Activated CD4-positive, alpha-beta T cell treated with anti-CD3 and anti-CD28 coated beads for 36 hours (primary cell): ENCODE measurements at regions not wholly inside any gene's neighbourhood (a gene's known extent, or its start where the extent isn't known, plus 50 kb on each side); places are given as distances from the start of the nearest gene placed in this dataset.

Experiments used
- ATAC-seq: fragments of 200-7000 bp; cut with Tn5 transposase; one replicate; pipeline ENCODE4 v1.10.0; 2021; ENCODE audit warnings: mild to moderate bottlenecking, moderate library complexity
- CTCF ChIA-PET: fragments of 350-600 bp; sonication (Branson Sonifier 250); formaldehyde crosslinking; loops from one replicate; lab custom pipeline; 2021; ENCODE audit warnings: antibody characterized with exemption; lab: Charles Lee
- POLR2A ChIA-PET: fragments of 350-600 bp; sonication (Branson Sonifier 250); formaldehyde crosslinking; loops from one replicate; lab custom pipeline; 2021; ENCODE audit warnings: antibody characterized with exemption, inconsistent platforms; lab: Charles Lee
- DNase-seq: peaks from one replicate; pipeline ENCODE4 v3.0.0-alpha.2; 2020
- H3K27ac Mint-ChIP-seq: one replicate; pipeline ENCODE4 v1.8.0; 2021; ENCODE audit warnings: mixed read lengths
- H3K27me3 Mint-ChIP-seq: one replicate; pipeline ENCODE4 v1.8.0; 2021; ENCODE audit warnings: mixed read lengths
- H3K36me3 Mint-ChIP-seq: one replicate; pipeline ENCODE4 v1.8.0; 2021; ENCODE audit warnings: low read depth, mixed read lengths
- H3K4me1 Mint-ChIP-seq: one replicate; pipeline ENCODE4 v1.8.0; 2021; ENCODE audit warnings: mixed read lengths
- H3K4me3 Mint-ChIP-seq: one replicate; pipeline ENCODE4 v1.8.0; 2021; ENCODE audit warnings: mild to moderate bottlenecking, moderate library complexity, mixed read lengths
- H3K9me3 Mint-ChIP-seq: one replicate; pipeline ENCODE4 v1.8.0; 2021; ENCODE audit warnings: low read depth, mixed read lengths
- intact Hi-C, 2 experiments: fragments of 100-400 bp; cut with DNase I in 1 of 2; cut with micrococcal nuclease in 1 of 2; formaldehyde crosslinking; loops; one replicate each; pipeline versions ENCODE4 v1.14.2 to v1.15.1; 2022 to 2024; cut with DNase I, micrococcal nuclease

DNA sequence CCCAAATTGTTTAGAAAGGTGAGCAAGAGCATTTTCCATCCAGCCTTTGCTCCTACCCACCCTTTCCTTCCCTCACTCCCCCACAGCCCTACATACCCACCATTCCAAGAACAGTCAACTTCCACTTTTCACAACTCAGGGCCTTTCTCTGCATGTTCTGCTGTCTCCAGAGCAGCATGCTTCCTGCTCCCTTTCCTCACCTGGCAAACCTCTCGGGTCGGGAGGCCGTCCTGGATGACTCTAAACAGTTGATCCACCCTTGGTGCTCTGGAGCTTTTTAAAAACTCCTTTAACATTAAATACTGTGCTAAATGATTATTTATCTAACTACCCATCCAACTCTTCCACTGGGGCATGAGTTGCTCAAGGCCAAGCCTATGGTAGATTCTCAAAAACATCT is 200.6 kb downstream of the SETD4 start:
- Mint-ChIP-seq H3K4me1 (no peaks in the 10 kb centered on the region), H3K4me3 (no peak overlapping the region), H3K9me3 (no peaks in the 10 kb centered on the region), H3K27me3 (peaks cover 20% of the 10 kb centered on the region), H3K27ac (no peak overlapping the region), H3K36me3 (no peaks in the 10 kb centered on the region)
- POLR2A ChIA-PET = no interaction called here
- ATAC-seq (no peak), DNase-seq (no peak)
- CTCF ChIA-PET = interaction anchor here (0.6 kb wide), 1 partner anchor 188 kb away, joined by 3 read pairs; no protein-coding TSS in a partner anchor
- intact Hi-C loops = no loop called here

DNA sequence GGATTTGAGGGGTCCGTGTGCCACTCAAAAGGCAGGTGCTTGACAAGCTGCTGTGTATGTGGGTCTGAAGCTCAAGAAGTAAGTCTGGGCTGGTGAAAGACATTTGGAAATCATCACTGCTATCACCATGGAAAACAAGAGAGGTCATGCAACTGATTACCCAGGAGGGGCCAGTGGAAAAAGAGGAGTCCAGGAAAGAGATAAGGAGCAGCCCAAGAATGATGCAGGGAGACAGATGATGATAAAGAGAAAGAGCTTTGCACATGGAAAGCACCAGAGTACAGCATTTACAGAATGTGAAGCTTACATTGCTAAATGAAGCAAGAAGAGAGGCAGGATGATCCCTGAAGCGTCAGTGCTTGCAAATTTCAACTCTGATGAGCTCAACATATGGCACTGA is 203.2 kb downstream of the SETD4 start:
- intact Hi-C loops = no loop called here
- ChIA-PET POLR2A (no interaction called here), CTCF (interaction anchor here (0.6 kb wide), 1 partner anchor 166 kb away, joined by 3 read pairs; no protein-coding TSS in a partner anchor)
- Mint-ChIP-seq H3K4me1 (no peaks in the 10 kb centered on the region), H3K27me3 (peaks cover 16% of the 10 kb centered on the region), H3K9me3 (no peaks in the 10 kb centered on the region), H3K27ac (no peak overlapping the region), H3K4me3 (no peak overlapping the region), H3K36me3 (no peaks in the 10 kb centered on the region)
- ATAC-seq (no peak), DNase-seq (no peak)

DNA sequence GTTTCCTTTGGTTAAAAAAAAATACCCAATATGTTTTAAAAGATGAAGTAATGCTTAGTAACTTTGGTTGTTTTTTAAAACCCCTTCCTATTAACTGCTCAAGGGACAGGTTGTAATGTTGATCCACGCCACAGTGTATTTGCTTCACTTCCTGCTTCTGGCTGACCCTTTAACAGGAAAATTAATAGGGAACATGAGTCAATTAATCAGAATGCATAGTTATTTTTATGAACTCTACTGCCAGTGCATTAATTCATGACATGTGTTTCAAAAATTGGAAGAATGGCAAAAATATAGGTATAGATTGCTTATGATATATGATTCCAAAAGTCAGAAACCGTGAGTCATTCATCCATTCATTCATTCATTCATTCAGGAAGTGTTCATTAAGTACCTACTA is 204.8 kb downstream of the SETD4 start:
- Mint-ChIP-seq H3K27ac (no peak overlapping the region), H3K9me3 (no peaks in the 10 kb centered on the region), H3K4me3 (no peak overlapping the region), H3K4me1 (no peaks in the 10 kb centered on the region), H3K36me3 (no peaks in the 10 kb centered on the region), H3K27me3 (peaks cover 11% of the 10 kb centered on the region)
- DNase-seq (no peak), ATAC-seq (no peak)
- intact Hi-C loops = no loop called here
- ChIA-PET CTCF (interaction anchor here (0.7 kb wide), 1 partner anchor 11 kb away, joined by 3 read pairs; no protein-coding TSS in a partner anchor), POLR2A (no interaction called here)

DNA sequence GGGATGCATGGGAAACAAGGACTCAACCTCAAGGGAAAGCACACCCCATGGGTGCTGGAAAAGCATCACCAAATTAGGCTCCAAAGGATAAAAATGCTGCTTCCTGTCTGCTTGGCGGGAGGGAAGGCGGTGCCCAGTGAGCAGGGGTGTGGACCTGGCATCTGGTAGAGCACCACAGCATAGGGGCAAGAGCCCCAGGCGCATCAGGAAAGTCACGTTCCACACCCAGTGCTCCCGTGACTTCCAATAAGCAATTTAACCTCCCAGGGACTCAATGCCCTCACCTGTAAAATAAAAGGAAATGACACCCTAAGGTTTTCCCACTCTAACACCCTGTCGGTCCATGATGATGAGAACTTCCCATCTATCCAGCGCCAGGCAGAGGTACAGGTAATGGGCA is 206.0 kb downstream of the SETD4 start:
- H3K4me1 Mint-ChIP-seq = no peaks in the 10 kb centered on the region
- DNase-seq = no peak
- no peak for ATAC-seq
- ChIA-PET POLR2A (no interaction called here), CTCF (no interaction called here)
- H3K4me3 Mint-ChIP-seq = no peak overlapping the region
- no peaks in the 10 kb centered on the region for H3K9me3 Mint-ChIP-seq
- intact Hi-C loops = no loop called here
- H3K27me3 Mint-ChIP-seq = peaks cover 8% of the 10 kb centered on the region
- H3K36me3 Mint-ChIP-seq = no peaks in the 10 kb centered on the region
- H3K27ac Mint-ChIP-seq = no peak overlapping the region

- CTCF ChIA-PET = no interaction called here
- peaks cover 6% of the 10 kb centered on the region for H3K27me3 Mint-ChIP-seq
- intact Hi-C loops = no loop called here
These were observed 206.7 kb downstream of the SETD4 start for GRCh38 chr21:35853321-35854239.

GRCh38 chr21:35852820-35853219 is 207.5 kb downstream of the SETD4 start:
- Mint-ChIP-seq H3K27ac (no peak overlapping the region), H3K4me1 (no peaks in the 10 kb centered on the region), H3K36me3 (no peaks in the 10 kb centered on the region), H3K9me3 (no peaks in the 10 kb centered on the region), H3K4me3 (no peak overlapping the region), H3K27me3 (peaks cover 6% of the 10 kb centered on the region)
- intact Hi-C loops = no loop called here
- no peak for ATAC-seq
- ChIA-PET CTCF (interaction anchor here (0.6 kb wide), 1 partner anchor 129 kb away, joined by 5 read pairs; no protein-coding TSS in a partner anchor), POLR2A (no interaction called here)
- no peak for DNase-seq

More at GRCh38 chr21:35853321-35854239, 206.7 kb downstream of the SETD4 start:
- no peak overlapping the region for H3K4me3 Mint-ChIP-seq
- H3K27ac Mint-ChIP-seq = no peak overlapping the region
- DNase-seq (no peak), ATAC-seq (no peak)
- no peaks in the 10 kb centered on the region for H3K4me1 Mint-ChIP-seq
- no peaks in the 10 kb centered on the region for H3K36me3 Mint-ChIP-seq
- no peaks in the 10 kb centered on the region for H3K9me3 Mint-ChIP-seq
- POLR2A ChIA-PET = no interaction called here

- Mint-ChIP-seq H3K36me3 (no peaks in the 10 kb centered on the region), H3K4me3 (no peak overlapping the region), H3K27me3 (peaks cover 2% of the 10 kb centered on the region), H3K4me1 (no peaks in the 10 kb centered on the region), H3K27ac (no peak overlapping the region), H3K9me3 (no peaks in the 10 kb centered on the region)
- no peak for ATAC-seq
- DNase-seq = no peak
- ChIA-PET CTCF (interaction anchor here (0.7 to 1.4 kb wide), 2 partner anchors 38 to 878 kb away, joined by 3 read pairs; no protein-coding TSS in a partner anchor), POLR2A (no interaction called here)
- intact Hi-C loops = no loop called here
These were observed 209.7 kb downstream of the SETD4 start for GRCh38 chr21:35850542-35851103.

DNA sequence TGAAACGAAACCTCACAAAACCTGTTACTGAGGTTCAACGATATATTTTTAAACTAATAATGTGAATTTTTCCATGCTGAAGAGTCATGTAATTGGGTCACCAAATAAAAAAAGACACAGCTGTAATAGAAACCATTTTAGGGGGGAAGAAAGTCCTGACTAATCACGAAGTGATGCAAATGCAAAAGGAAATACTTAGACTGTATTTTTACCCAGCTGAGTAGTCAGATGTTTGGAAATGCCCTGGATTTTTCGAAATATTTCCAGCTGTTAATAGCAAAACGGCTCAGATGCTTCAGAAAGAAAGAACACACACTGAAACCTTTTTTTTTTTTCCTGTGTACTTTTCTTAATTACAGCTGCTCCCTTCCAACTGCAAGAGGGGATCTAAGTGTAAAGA is 210.3 kb downstream of the SETD4 start:
- H3K36me3 Mint-ChIP-seq = no peaks in the 10 kb centered on the region
- no peak overlapping the region for H3K27ac Mint-ChIP-seq
- DNase-seq (no peak), ATAC-seq (no peak)
- H3K4me1 Mint-ChIP-seq = no peaks in the 10 kb centered on the region
- H3K4me3 Mint-ChIP-seq = no peak overlapping the region
- ChIA-PET POLR2A (no interaction called here), CTCF (interaction anchor here (1.4 to 1.5 kb wide), 2 partner anchors 10 to 39 kb away, joined by 3 to 5 read pairs; no protein-coding TSS in a partner anchor)
- H3K9me3 Mint-ChIP-seq = no peaks in the 10 kb centered on the region
- H3K27me3 Mint-ChIP-seq = peaks cover 2% of the 10 kb centered on the region
- intact Hi-C loops = no loop called here

GRCh38 chr21:35849144-35849543 is 211.2 kb downstream of the SETD4 start:
- ChIA-PET POLR2A (no interaction called here), CTCF (interaction anchor here (0.7 to 1.5 kb wide), 5 partner anchors 9 to 1159 kb away, joined by 3 to 5 read pairs (median 3); no protein-coding TSS in a partner anchor)
- intact Hi-C loops = loop anchor here in 1 of 2 experiments (10.0 kb wide), 2 partner anchors 176 to 444 kb away; no protein-coding TSS in a partner anchor
- no peak for ATAC-seq
- H3K4me3 Mint-ChIP-seq = no peak overlapping the region
- no peaks in the 10 kb centered on the region for H3K9me3 Mint-ChIP-seq
- no peaks in the 10 kb centered on the region for H3K36me3 Mint-ChIP-seq
- H3K27me3 Mint-ChIP-seq = peaks cover 2% of the 10 kb centered on the region
- H3K27ac Mint-ChIP-seq = no peak overlapping the region
- DNase-seq = no peak
- no peaks in the 10 kb centered on the region for H3K4me1 Mint-ChIP-seq

DNA sequence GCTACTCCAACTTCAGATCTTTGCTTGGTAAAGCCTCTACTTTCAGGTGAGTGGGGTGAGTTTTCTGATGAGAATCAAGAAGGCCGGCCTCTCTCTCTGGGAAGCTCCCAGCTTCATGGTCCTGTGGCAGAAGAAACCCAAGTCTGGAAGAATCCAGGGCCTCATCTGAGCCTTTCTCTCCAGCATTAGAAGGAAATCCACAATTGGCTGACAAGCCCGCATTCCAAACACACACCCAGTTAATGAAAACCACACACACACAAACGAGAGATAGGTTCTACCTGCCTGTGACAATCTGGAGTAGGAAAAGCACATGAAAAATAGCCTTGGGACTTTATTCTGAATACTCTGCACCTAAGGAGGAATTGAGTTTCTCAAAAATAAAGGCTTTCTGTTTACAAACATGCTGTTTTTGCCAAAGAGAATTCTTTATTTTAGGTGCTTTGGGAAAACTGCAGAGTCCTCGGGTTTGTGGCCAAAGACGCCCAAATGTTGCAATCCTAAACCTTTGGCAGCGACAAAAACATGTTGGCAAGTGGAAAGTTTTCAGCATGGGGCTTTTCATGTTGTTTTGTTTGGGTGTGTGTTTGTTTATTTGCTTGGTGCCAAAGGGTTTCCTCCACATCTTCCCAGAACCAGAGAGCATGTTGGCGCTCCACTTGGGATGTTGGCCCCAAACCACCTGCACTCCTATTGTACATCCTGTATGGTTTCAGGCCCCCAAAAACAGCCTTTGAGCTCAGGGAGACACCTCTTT is 216.2 kb downstream of the SETD4 start:
- DNase-seq (no peak), ATAC-seq (no peak)
- no peaks in the 10 kb centered on the region for H3K36me3 Mint-ChIP-seq
- CTCF ChIA-PET = interaction anchor here (0.5 to 1.0 kb wide), 3 partner anchors 11 to 787 kb away, joined by 3 to 4 read pairs (median 3); no protein-coding TSS in a partner anchor
- no peaks in the 10 kb centered on the region for H3K4me1 Mint-ChIP-seq
- no peak overlapping the region for H3K27ac Mint-ChIP-seq
- no peaks in the 10 kb centered on the region for H3K9me3 Mint-ChIP-seq
- H3K4me3 Mint-ChIP-seq = no peak overlapping the region
- peaks cover under 1% of the 10 kb centered on the region for H3K27me3 Mint-ChIP-seq
- intact Hi-C loops = loop anchor here (5.0 to 10.0 kb wide), 4 partner anchors 181 to 957 kb away; no protein-coding TSS in a partner anchor
- POLR2A ChIA-PET = no interaction called here

DNA sequence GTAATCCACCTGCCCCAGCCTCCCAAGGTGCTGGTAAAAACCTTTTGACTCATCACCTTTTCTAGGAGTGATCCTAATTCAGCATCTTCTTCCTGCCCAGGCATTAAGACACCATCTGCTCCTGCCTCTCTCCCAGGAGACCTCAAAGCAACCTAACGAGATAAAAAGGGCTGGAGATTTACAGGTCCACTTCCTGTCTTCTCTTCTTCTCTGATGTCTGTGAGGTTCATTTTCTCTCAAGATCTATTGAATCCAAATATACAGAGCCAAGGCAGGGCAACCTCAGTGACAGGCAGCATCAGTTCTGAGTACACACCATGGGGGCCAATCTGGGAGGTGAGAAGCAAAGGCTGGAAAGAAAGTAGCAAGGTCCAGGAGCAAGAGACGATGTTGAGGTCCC is 219.4 kb downstream of the SETD4 start:
- DNase-seq (no peak), ATAC-seq (no peak)
- Mint-ChIP-seq H3K36me3 (no peaks in the 10 kb centered on the region), H3K4me3 (no peak overlapping the region), H3K27me3 (no peaks in the 10 kb centered on the region), H3K9me3 (no peaks in the 10 kb centered on the region), H3K4me1 (peaks cover 2% of the 10 kb centered on the region), H3K27ac (no peak overlapping the region)
- CTCF ChIA-PET = interaction anchor here (0.7 to 1.3 kb wide), 3 partner anchors 27 to 403 kb away, joined by 3 to 5 read pairs (median 4); no protein-coding TSS in a partner anchor
- POLR2A ChIA-PET = no interaction called here
- intact Hi-C loops = loop anchor here (1.0 to 10.0 kb wide), 8 partner anchors 184 to 1148 kb away; no protein-coding TSS in a partner anchor
